ENCODE measurements at regions not wholly inside any gene's neighbourhood (a gene's known extent, or its start where the extent isn't known, plus 50 kb on each side); places are given as distances from the start of the nearest gene placed in this dataset.

DNA sequence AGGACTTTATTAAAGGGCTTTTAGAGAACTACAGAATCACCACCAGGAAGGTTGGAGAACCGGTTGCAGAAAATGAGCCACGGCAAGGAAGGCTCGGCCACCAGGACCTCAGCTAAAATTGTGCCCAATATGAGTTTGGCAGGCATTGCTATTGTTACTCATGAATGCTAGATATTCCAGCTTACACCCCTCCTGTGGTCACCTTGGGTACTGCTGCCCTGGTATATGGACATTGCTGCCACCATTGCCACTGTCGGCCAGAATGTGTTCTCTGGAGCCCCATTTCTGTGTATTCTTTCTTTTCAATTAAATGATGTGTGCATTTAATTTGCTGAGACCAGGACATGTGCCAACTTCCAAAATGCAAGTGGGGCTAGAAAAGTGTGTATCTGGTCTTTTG lies 626.7 kb upstream of the BOD1L1 start:
- TF ChIP-seq, protein P1, sequence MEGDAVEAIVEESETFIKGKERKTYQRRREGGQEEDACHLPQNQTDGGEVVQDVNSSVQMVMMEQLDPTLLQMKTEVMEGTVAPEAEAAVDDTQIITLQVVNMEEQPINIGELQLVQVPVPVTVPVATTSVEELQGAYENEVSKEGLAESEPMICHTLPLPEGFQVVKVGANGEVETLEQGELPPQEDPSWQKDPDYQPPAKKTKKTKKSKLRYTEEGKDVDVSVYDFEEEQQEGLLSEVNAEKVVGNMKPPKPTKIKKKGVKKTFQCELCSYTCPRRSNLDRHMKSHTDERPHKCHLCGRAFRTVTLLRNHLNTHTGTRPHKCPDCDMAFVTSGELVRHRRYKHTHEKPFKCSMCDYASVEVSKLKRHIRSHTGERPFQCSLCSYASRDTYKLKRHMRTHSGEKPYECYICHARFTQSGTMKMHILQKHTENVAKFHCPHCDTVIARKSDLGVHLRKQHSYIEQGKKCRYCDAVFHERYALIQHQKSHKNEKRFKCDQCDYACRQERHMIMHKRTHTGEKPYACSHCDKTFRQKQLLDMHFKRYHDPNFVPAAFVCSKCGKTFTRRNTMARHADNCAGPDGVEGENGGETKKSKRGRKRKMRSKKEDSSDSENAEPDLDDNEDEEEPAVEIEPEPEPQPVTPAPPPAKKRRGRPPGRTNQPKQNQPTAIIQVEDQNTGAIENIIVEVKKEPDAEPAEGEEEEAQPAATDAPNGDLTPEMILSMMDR (optimal IDR thresholded peaks at IDR 0.05 in 1 of 3, IDR thresholded peaks at IDR 0.05 in 1 of 3, conservative IDR thresholded peaks at IDR 0.05 in 1 of 3; ENCODE audit: extremely low read depth in 1 of 3, insufficient read depth in 2 of 3, low read length in 3 of 3): peak; percentile 72 to 84 (median 79)
- no peak for TF ChIP-seq EZH2 (IDR thresholded peaks at IDR 0.05; ENCODE audit: low read length)
